ENCODE measurements at regions not wholly inside any gene's neighbourhood (a gene's known extent, or its start where the extent isn't known, plus 50 kb on each side); places are given as distances from the start of the nearest gene placed in this dataset.
A peak's percentile ranks its signal among the peaks of the same experiment; 100 is the strongest.

DNA sequence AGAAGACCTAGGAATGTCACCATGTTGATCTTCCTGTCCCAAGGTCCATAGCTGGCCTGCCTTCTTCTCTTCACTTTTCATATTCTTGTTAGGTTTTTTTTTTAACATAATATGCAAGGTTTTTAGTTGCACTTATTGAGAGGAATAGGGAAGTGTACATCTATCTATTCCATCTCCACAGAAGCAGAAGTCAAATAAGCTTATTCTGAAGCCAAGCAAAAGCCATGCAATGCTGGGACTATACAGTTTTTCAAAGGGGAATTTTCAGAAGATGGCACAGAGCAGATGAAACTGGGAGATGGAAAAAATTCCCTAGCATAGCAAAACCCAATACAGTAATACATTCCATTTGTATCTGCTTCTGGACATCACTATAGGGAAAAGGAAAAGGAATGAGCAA is 447.6 kb downstream of the GADD45G start:
- no peaks in the 10 kb centered on the region for H4K20me1 ChIP-seq (ENCODE audit: control insufficient read depth, extremely low read depth, insufficient read depth, low read length)
- FAIRE-seq (no peak), DNase-seq (ENCODE audit: low read depth, low spot score) (no peak)
- no peaks in the 10 kb centered on the region for H3K36me3 ChIP-seq (ENCODE audit: control insufficient read depth in 2 of 2, extremely low read depth in 1 of 2, insufficient read depth in 2 of 2, low read length in 2 of 2)
- H2AFZ ChIP-seq (ENCODE audit: control insufficient read depth, low read length) = no peak overlapping the region
- no peaks in the 10 kb centered on the region for H3K9me1 ChIP-seq (ENCODE audit: control insufficient read depth, extremely low read depth, insufficient read depth, low read length)
- H3K4me2 ChIP-seq (ENCODE audit: control insufficient read depth, extremely low read depth, insufficient read depth, low read depth, low read length) = no peak overlapping the region
- peaks cover 19% of the 10 kb centered on the region for H3K27me3 ChIP-seq (ENCODE audit: control insufficient read depth, extremely low read depth, insufficient read depth, low read length)
- H3K9ac ChIP-seq (ENCODE audit: control insufficient read depth, extremely low read depth, insufficient read depth, low read length) = no peak overlapping the region
- dilution Hi-C loops (cut with MboI; ENCODE audit: extremely low pct_ligation_motif_present, low sequenced_read_pairs) = no loop called here
- no peak overlapping the region for H3K4me3 ChIP-seq (ENCODE audit: control insufficient read depth in 2 of 3, extremely low read depth in 1 of 3, insufficient read depth in 2 of 3, low read depth in 1 of 3, low read length in 3 of 3)
- H3K27ac ChIP-seq (ENCODE audit: control insufficient read depth, insufficient read depth, low read length) = no peak overlapping the region
- no peaks in the 10 kb centered on the region for H3K4me1 ChIP-seq (ENCODE audit: control insufficient read depth, extremely low read depth, insufficient read depth, low read length)
- no peaks in the 10 kb centered on the region for H3K79me2 ChIP-seq (ENCODE audit: control insufficient read depth, insufficient read depth, low read length)
- H3K9me3 ChIP-seq (ENCODE audit: control insufficient read depth, low read depth, low read length) = no peaks in the 10 kb centered on the region
- no peak for TF ChIP-seq EZH2 (IDR thresholded peaks at IDR 0.05; ENCODE audit: low read length)
- TF ChIP-seq, protein P1, sequence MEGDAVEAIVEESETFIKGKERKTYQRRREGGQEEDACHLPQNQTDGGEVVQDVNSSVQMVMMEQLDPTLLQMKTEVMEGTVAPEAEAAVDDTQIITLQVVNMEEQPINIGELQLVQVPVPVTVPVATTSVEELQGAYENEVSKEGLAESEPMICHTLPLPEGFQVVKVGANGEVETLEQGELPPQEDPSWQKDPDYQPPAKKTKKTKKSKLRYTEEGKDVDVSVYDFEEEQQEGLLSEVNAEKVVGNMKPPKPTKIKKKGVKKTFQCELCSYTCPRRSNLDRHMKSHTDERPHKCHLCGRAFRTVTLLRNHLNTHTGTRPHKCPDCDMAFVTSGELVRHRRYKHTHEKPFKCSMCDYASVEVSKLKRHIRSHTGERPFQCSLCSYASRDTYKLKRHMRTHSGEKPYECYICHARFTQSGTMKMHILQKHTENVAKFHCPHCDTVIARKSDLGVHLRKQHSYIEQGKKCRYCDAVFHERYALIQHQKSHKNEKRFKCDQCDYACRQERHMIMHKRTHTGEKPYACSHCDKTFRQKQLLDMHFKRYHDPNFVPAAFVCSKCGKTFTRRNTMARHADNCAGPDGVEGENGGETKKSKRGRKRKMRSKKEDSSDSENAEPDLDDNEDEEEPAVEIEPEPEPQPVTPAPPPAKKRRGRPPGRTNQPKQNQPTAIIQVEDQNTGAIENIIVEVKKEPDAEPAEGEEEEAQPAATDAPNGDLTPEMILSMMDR (optimal IDR thresholded peaks at IDR 0.05 in 1 of 3, IDR thresholded peaks at IDR 0.05 in 1 of 3, conservative IDR thresholded peaks at IDR 0.05 in 1 of 3; ENCODE audit: extremely low read depth in 1 of 3, insufficient read depth in 2 of 3, low read length in 3 of 3) = no peak

DNA sequence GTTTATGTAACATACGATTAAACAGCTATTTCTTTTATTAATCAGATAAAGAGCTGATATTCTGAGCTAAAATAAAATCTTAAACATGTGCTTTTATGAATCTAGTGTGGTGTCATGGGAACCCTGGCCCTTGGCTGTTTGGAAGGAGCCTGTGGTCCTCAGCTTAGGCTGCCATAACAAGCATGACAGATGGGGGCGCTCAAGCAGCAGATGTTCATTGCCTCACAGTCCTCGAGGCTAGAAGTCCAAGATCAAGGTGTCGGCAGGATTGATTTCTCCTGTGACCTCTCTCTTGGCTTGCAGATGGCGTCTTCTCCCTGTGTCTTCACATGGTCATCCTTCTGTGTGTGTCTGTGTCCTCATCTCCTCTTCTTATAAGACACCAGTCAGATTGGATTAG is 448.2 kb downstream of the GADD45G start:
- H3K79me2 ChIP-seq (ENCODE audit: control insufficient read depth, insufficient read depth, low read length) = no peaks in the 10 kb centered on the region
- H2AFZ ChIP-seq (ENCODE audit: control insufficient read depth, low read length) = no peak overlapping the region
- TF ChIP-seq, protein P1 (optimal IDR thresholded peaks at IDR 0.05 in 1 of 3, IDR thresholded peaks at IDR 0.05 in 1 of 3, conservative IDR thresholded peaks at IDR 0.05 in 1 of 3; ENCODE audit: extremely low read depth in 1 of 3, insufficient read depth in 2 of 3, low read length in 3 of 3) = peak; percentile 26 to 43 (median 41)
- TF ChIP-seq EZH2 (IDR thresholded peaks at IDR 0.05; ENCODE audit: low read length) = no peak
- H3K9ac ChIP-seq (ENCODE audit: control insufficient read depth, extremely low read depth, insufficient read depth, low read length) = no peak overlapping the region
- H3K27me3 ChIP-seq (ENCODE audit: control insufficient read depth, extremely low read depth, insufficient read depth, low read length) = peaks cover 19% of the 10 kb centered on the region
- no peaks in the 10 kb centered on the region for H3K9me1 ChIP-seq (ENCODE audit: control insufficient read depth, extremely low read depth, insufficient read depth, low read length)
- no peak overlapping the region for H3K4me2 ChIP-seq (ENCODE audit: control insufficient read depth, extremely low read depth, insufficient read depth, low read depth, low read length)
- H3K36me3 ChIP-seq (ENCODE audit: control insufficient read depth in 2 of 2, extremely low read depth in 1 of 2, insufficient read depth in 2 of 2, low read length in 2 of 2) = no peaks in the 10 kb centered on the region
- no peak overlapping the region for H3K27ac ChIP-seq (ENCODE audit: control insufficient read depth, insufficient read depth, low read length)
- no peaks in the 10 kb centered on the region for H4K20me1 ChIP-seq (ENCODE audit: control insufficient read depth, extremely low read depth, insufficient read depth, low read length)
- no peak overlapping the region for H3K4me3 ChIP-seq (ENCODE audit: control insufficient read depth in 2 of 3, extremely low read depth in 1 of 3, insufficient read depth in 2 of 3, low read depth in 1 of 3, low read length in 3 of 3)
- no peaks in the 10 kb centered on the region for H3K4me1 ChIP-seq (ENCODE audit: control insufficient read depth, extremely low read depth, insufficient read depth, low read length)
- FAIRE-seq (no peak), DNase-seq (ENCODE audit: low read depth, low spot score) (no peak)
- dilution Hi-C loops (cut with MboI; ENCODE audit: extremely low pct_ligation_motif_present, low sequenced_read_pairs) = no loop called here
- no peaks in the 10 kb centered on the region for H3K9me3 ChIP-seq (ENCODE audit: control insufficient read depth, low read depth, low read length)

Measured in keratinocyte (primary cell).